GM12865 (cell line): ENCODE measurements at regions not wholly inside any gene's neighbourhood (a gene's known extent, or its start where the extent isn't known, plus 50 kb on each side); places are given as distances from the start of the nearest gene placed in this dataset.
"Not testable (repeated sequence)": the region's sequence is repeated elsewhere in the genome, so short reads cannot be mapped to it uniquely, and the experiment has no call there.

Experiments used
- DNase-seq: peaks from one replicate; pipeline ENCODE4 v3.0.0; 2010; ENCODE audit warnings: low read depth
- H3K4me3 ChIP-seq: 2 replicates; pipeline ENCODE4 v1.5.1; 2011; ENCODE audit warnings: mild to moderate bottlenecking, low read depth, low read length, control low read depth
- CTCF ChIP-seq: IDR thresholded peaks from 2 replicates; pipeline ENCODE4 v1.5.1; 2011; ENCODE audit warnings: low read length, control low read depth, low read depth, inconsistent platforms; ENCODE audit not compliant: insufficient read depth; ENCODE audit errors: missing control alignments

- DNase-seq, result no peak
- TF ChIP-seq CTCF, result no peak
- no peak overlapping the region for H3K4me3 ChIP-seq
Measured at GRCh38 chr4:79253168-79253567, 72.7 kb downstream of the NAA11 start.

GRCh38 chr4:79250887-79251286 lies 75.0 kb downstream of the NAA11 start:
- no peak for DNase-seq
- no peak for TF ChIP-seq CTCF
- H3K4me3 ChIP-seq, result no peak overlapping the region

GRCh38 chr4:79249881-79250503 lies 75.9 kb downstream of the NAA11 start:
- no peak overlapping the region for H3K4me3 ChIP-seq
- DNase-seq, result no peak
- TF ChIP-seq CTCF, result no peak

GRCh38 chr4:79248610-79249009 lies 77.3 kb downstream of the NAA11 start:
- no peak overlapping the region for H3K4me3 ChIP-seq
- no peak for DNase-seq
- TF ChIP-seq CTCF, result no peak

- no peak for DNase-seq
- no peak for TF ChIP-seq CTCF
- H3K4me3 ChIP-seq, result no peak overlapping the region
Measured at GRCh38 chr4:79247695-79248394, 78.0 kb downstream of the NAA11 start.

- H3K4me3 ChIP-seq, result not testable (repeated sequence)
Measured at GRCh38 chr4:79245200-79245940, 80.5 kb downstream of the NAA11 start.

GRCh38 chr4:79241846-79242245 lies 84.0 kb downstream of the NAA11 start:
- no peak overlapping the region for H3K4me3 ChIP-seq
- no peak for TF ChIP-seq CTCF
- DNase-seq, result no peak

More at GRCh38 chr4:79245200-79245940, 80.5 kb downstream of the NAA11 start:
- DNase-seq, result not testable (repeated sequence)
